OCI-LY1 (cell line): ENCODE measurements at regions not wholly inside any gene's neighbourhood (a gene's known extent, or its start where the extent isn't known, plus 50 kb on each side); places are given as distances from the start of the nearest gene placed in this dataset.

Experiments
- H2AFZ ChIP-seq: fragments of 200-600 bp; sonication (generic), shearing (Covaris generic); 2 replicates; pipeline ENCODE4 v1.6.0; 2014; ENCODE audit warnings: antibody characterized with exemption, mild to moderate bottlenecking, low read length
- H3F3A ChIP-seq: fragments of 200-600 bp; sonication (generic), shearing (Covaris generic); 2 replicates; pipeline ENCODE4 v1.6.0; 2014; ENCODE audit warnings: mild to moderate bottlenecking, antibody characterized with exemption, low read length, moderate library complexity; ENCODE audit not compliant: insufficient read depth
- H3K27ac ChIP-seq: fragments of 200-600 bp; sonication (generic); 2 replicates; pipeline ENCODE4 v1.5.1; 2014; ENCODE audit warnings: low read length, mixed run types, mild to moderate bottlenecking, low read depth; ENCODE audit not compliant: poor library complexity, severe bottlenecking
- H3K27me3 ChIP-seq: fragments of 200-600 bp; sonication (generic); 2 replicates; pipeline ENCODE4 v1.6.0; 2014; ENCODE audit warnings: antibody characterized with exemption, mild to moderate bottlenecking, low read length, moderate library complexity; ENCODE audit not compliant: insufficient read depth
- H3K36me3 ChIP-seq: fragments of 200-600 bp; sonication (generic); 2 replicates; pipeline ENCODE4 v1.6.1; 2014; ENCODE audit warnings: mild to moderate bottlenecking, antibody characterized with exemption, low read length, moderate library complexity, mixed read lengths; ENCODE audit not compliant: insufficient read depth
- H3K4me1 ChIP-seq: fragments of 200-600 bp; sonication (generic); 2 replicates; pipeline ENCODE4 v1.5.1; 2014; ENCODE audit warnings: mild to moderate bottlenecking, low read length, moderate library complexity; ENCODE audit not compliant: insufficient read depth, severe bottlenecking
- H3K4me2 ChIP-seq: fragments of 200-600 bp; sonication (generic), shearing (Covaris generic); 2 replicates; pipeline ENCODE4 v1.6.1; 2014; ENCODE audit warnings: low read length
- H3K4me3 ChIP-seq: fragments of 200-600 bp; sonication (generic); 2 replicates; pipeline ENCODE4 v1.5.1; 2014; ENCODE audit warnings: low read length, low read depth, mild to moderate bottlenecking, mixed read lengths; ENCODE audit not compliant: poor library complexity, severe bottlenecking
- H3K79me2 ChIP-seq: fragments of 200-600 bp; shearing (Covaris generic); 2 replicates; pipeline ENCODE4 v1.6.1; 2016; ENCODE audit warnings: mixed run types, low read length, mixed read lengths; ENCODE audit not compliant: insufficient read depth
- H3K9ac ChIP-seq: fragments of 200-600 bp; sonication (generic), shearing (Covaris generic); 2 replicates; pipeline ENCODE4 v1.6.1; 2014; ENCODE audit warnings: mild to moderate bottlenecking, low read length, mixed read lengths
- H3K9me2 ChIP-seq: fragments of 200-600 bp; sonication (generic), shearing (Covaris generic); 2 replicates; pipeline ENCODE4 v1.6.1; 2014; ENCODE audit warnings: low read depth, mild to moderate bottlenecking, low read length, mixed read lengths
- H3K9me3 ChIP-seq: fragments of 200-600 bp; shearing (Covaris generic); 2 replicates; pipeline ENCODE4 v1.6.1; 2014; ENCODE audit warnings: low read length, mixed read lengths
- H4K20me1 ChIP-seq: fragments of 200-600 bp; sonication (generic), shearing (Covaris generic); 2 replicates; pipeline ENCODE4 v1.6.0; 2016; ENCODE audit warnings: mild to moderate bottlenecking, low read length; ENCODE audit not compliant: insufficient read depth
- EZH2 ChIP-seq: fragments of 200-600 bp; sonication (generic), shearing (Covaris generic); IDR thresholded peaks from 2 replicates; pipeline ENCODE4 v1.8.0; 2017; ENCODE audit warnings: borderline replicate concordance, mixed run types, mild to moderate bottlenecking, antibody characterized with exemption, low read length, moderate library complexity, mixed read lengths
- TF ChIP-seq, protein P1 (sequence below): fragments of 200-600 bp; sonication (generic), shearing (Covaris generic); IDR thresholded peaks from 2 replicates; pipeline ENCODE4 v1.5.1; 2017; ENCODE audit warnings: mild to moderate bottlenecking, antibody characterized with exemption, low read length, moderate library complexity, mixed read lengths

DNA sequence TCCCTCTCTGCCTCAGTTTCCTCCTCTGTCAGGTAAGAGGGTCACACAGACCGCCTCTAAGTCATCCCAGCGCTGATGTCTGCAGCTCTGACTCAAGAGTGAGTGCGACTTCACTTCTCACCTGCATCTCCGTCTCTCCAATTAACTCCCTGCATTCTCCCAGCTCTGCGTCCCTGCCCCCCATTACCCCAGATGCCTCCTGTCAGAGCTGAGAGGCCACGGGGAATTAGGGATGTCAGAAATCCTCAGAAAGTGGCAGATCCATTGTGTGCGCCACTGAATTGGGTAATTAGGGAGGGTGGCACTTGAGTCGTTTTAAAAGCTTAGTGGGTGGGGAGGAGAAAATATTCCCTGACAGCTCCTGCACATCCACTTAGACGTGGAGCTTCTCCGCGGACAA lies 885.4 kb upstream of the EEF2KMT start:
- no peaks in the 10 kb centered on the region for H3K9me2 ChIP-seq
- no peak overlapping the region for H3K4me3 ChIP-seq
- no peaks in the 10 kb centered on the region for H3K36me3 ChIP-seq

DNA sequence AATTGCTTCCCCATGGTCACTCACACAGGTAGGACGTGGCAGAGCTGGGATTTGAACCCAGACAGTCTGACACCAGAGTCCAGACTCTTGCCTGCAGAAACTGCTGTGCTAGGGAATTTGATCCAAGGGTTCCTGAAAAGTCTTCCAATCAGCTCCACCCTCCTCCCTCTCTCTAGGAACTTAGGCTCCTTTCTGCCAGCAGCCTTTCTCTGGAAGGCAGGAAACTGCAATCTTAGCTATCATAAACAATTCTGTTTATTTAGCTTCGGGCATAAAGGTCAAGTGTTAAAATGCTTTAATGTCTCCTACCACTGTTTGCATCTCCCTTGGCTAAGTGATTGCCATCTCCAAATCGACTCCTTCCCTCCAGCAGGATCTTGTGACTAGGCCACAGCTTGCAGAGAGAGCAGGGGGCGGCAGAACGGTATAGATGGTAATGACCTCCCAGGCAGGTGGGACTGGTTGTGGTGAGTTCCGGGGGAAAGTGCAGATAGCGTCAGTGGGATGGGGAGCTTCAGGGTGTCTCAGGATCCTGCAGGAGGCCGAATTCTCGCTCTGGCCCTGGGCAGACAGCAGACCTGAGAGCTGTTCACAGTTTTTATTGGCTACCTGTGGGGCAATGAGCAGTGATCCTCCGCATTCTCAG lies 882.4 kb upstream of the EEF2KMT start:
- H3K27me3 ChIP-seq: no peaks in the 10 kb centered on the region
- no peaks in the 10 kb centered on the region for H3F3A ChIP-seq
- no peak overlapping the region for H3K4me2 ChIP-seq
- H3K9me2 ChIP-seq: no peaks in the 10 kb centered on the region
- TF ChIP-seq EZH2: no peak
- TF ChIP-seq, protein P1, sequence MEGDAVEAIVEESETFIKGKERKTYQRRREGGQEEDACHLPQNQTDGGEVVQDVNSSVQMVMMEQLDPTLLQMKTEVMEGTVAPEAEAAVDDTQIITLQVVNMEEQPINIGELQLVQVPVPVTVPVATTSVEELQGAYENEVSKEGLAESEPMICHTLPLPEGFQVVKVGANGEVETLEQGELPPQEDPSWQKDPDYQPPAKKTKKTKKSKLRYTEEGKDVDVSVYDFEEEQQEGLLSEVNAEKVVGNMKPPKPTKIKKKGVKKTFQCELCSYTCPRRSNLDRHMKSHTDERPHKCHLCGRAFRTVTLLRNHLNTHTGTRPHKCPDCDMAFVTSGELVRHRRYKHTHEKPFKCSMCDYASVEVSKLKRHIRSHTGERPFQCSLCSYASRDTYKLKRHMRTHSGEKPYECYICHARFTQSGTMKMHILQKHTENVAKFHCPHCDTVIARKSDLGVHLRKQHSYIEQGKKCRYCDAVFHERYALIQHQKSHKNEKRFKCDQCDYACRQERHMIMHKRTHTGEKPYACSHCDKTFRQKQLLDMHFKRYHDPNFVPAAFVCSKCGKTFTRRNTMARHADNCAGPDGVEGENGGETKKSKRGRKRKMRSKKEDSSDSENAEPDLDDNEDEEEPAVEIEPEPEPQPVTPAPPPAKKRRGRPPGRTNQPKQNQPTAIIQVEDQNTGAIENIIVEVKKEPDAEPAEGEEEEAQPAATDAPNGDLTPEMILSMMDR: no peak
- no peak overlapping the region for H3K27ac ChIP-seq
- H4K20me1 ChIP-seq: no peaks in the 10 kb centered on the region
- no peaks in the 10 kb centered on the region for H3K4me1 ChIP-seq
- H2AFZ ChIP-seq: no peak overlapping the region
- no peaks in the 10 kb centered on the region for H3K79me2 ChIP-seq
- no peak overlapping the region for H3K9ac ChIP-seq
- H3K9me3 ChIP-seq: no peaks in the 10 kb centered on the region
- no peaks in the 10 kb centered on the region for H3K36me3 ChIP-seq
- H3K4me3 ChIP-seq: no peak overlapping the region

More for the DNA sequence above, 885.4 kb upstream of the EEF2KMT start:
- no peaks in the 10 kb centered on the region for H3K27me3 ChIP-seq
- H3K4me2 ChIP-seq: no peak overlapping the region
- no peak overlapping the region for H3K27ac ChIP-seq
- TF ChIP-seq, protein P1: no peak
- no peak for TF ChIP-seq EZH2
- H3K79me2 ChIP-seq: no peaks in the 10 kb centered on the region
- H3K4me1 ChIP-seq: no peaks in the 10 kb centered on the region
- no peak overlapping the region for H3K9ac ChIP-seq
- no peaks in the 10 kb centered on the region for H4K20me1 ChIP-seq
- no peak overlapping the region for H2AFZ ChIP-seq
- H3F3A ChIP-seq: no peaks in the 10 kb centered on the region
- H3K9me3 ChIP-seq: no peaks in the 10 kb centered on the region

DNA sequence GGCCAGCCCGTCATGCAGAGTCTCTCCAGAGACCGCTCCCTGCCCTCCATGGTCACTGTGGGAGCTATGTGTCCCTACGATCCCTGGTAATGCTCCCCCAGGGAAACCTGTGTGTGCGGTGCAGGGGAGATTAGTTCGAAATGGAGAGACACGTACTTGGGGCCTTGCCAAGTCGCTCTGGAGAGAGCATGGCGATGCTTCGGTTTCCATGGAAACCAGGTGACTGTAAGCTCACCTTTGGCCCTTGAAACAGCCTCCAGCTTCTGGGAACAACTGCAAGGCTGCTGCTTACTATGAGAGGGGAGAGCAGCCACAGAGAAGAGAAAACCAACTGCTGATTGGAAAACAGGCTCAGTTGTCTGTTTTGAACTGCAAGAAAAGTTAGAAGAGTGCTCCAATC lies 879.7 kb upstream of the EEF2KMT start:
- no peak overlapping the region for H3K9ac ChIP-seq
- no peaks in the 10 kb centered on the region for H3K9me3 ChIP-seq
- no peak overlapping the region for H2AFZ ChIP-seq
- H3K36me3 ChIP-seq: no peaks in the 10 kb centered on the region
- no peaks in the 10 kb centered on the region for H3K4me1 ChIP-seq
- H3F3A ChIP-seq: no peaks in the 10 kb centered on the region
- no peaks in the 10 kb centered on the region for H3K79me2 ChIP-seq
- H4K20me1 ChIP-seq: no peaks in the 10 kb centered on the region
- H3K4me3 ChIP-seq: no peak overlapping the region
- H3K27me3 ChIP-seq: no peaks in the 10 kb centered on the region
- H3K4me2 ChIP-seq: no peak overlapping the region
- no peaks in the 10 kb centered on the region for H3K9me2 ChIP-seq
- no peak overlapping the region for H3K27ac ChIP-seq
- TF ChIP-seq, protein P1: no peak
- TF ChIP-seq EZH2: no peak
